Hepatocyte (in vitro differentiated cells): ENCODE measurements at regions not wholly inside any gene's neighbourhood (a gene's known extent, or its start where the extent isn't known, plus 50 kb on each side); places are given as distances from the start of the nearest gene placed in this dataset.
A peak's percentile ranks its signal among the peaks of the same experiment; 100 is the strongest.

Source experiments
- DNase-seq: peaks from one replicate; pipeline ENCODE4 v3.0.0-alpha.2; 2016; ENCODE audit warnings: low spot score
- H2AFZ ChIP-seq: fragments of 200-600 bp; sonication (generic); 2 replicates; pipeline ENCODE4 v1.6.0; 2016; ENCODE audit warnings: antibody characterized with exemption, mild to moderate bottlenecking
- H3K27ac ChIP-seq: fragments of 200-600 bp; sonication (generic); 2 replicates; pipeline ENCODE4 v1.5.1; 2016; ENCODE audit warnings: mild to moderate bottlenecking
- H3K27me3 ChIP-seq: fragments of 200-600 bp; sonication (generic); 2 replicates; pipeline ENCODE4 v1.6.1; 2016
- H3K36me3 ChIP-seq: fragments of 200-600 bp; sonication (generic); replicated peaks from 2 replicates; pipeline ENCODE4 v1.5.1; 2016; ENCODE audit warnings: low read depth; ENCODE audit not compliant: insufficient read depth
- H3K4me1 ChIP-seq: fragments of 200-600 bp; sonication (generic); 2 replicates; pipeline ENCODE4 v1.5.1; 2016; ENCODE audit warnings: mild to moderate bottlenecking, moderate library complexity; ENCODE audit not compliant: insufficient read depth
- H3K4me2 ChIP-seq: fragments of 200-600 bp; sonication (generic); 2 replicates; pipeline ENCODE4 v1.6.0; 2016
- H3K4me3 ChIP-seq: fragments of 200-600 bp; sonication (generic); 2 replicates; pipeline ENCODE4 v1.5.1; 2016; ENCODE audit warnings: mild to moderate bottlenecking
- H3K79me2 ChIP-seq: fragments of 200-600 bp; sonication (generic); 2 replicates; pipeline ENCODE4 v1.6.0; 2017; ENCODE audit warnings: mild to moderate bottlenecking
- H3K9me2 ChIP-seq: fragments of 200-600 bp; sonication (generic); replicated peaks from 2 replicates; pipeline ENCODE4 v1.6.0; 2017; ENCODE audit warnings: mild to moderate bottlenecking; ENCODE audit not compliant: insufficient read depth
- H3K9me3 ChIP-seq: fragments of 200-600 bp; sonication (generic); 2 replicates; pipeline ENCODE4 v1.5.1; 2016; ENCODE audit warnings: low read depth, mild to moderate bottlenecking
- H4K20me1 ChIP-seq: fragments of 200-600 bp; sonication (generic); 2 replicates; pipeline ENCODE4 v1.6.0; 2016; ENCODE audit warnings: mild to moderate bottlenecking; ENCODE audit not compliant: insufficient read depth, poor library complexity, severe bottlenecking
- CTCF ChIP-seq: fragments of 200-600 bp; sonication (generic); IDR thresholded peaks from 2 replicates; pipeline ENCODE4 v1.5.1; 2016; ENCODE audit warnings: antibody characterized with exemption, mild to moderate bottlenecking; ENCODE audit not compliant: poor library complexity
- EZH2 ChIP-seq: fragments of 200-600 bp; sonication (generic); IDR thresholded peaks from 2 replicates; pipeline ENCODE4 v1.6.1; 2016; ENCODE audit warnings: antibody characterized with exemption, mild to moderate bottlenecking, borderline replicate concordance
- EZH2phosphoT487 ChIP-seq: fragments of 200-600 bp; sonication (generic); IDR thresholded peaks from one replicate; pipeline ENCODE4 v1.6.1; 2018; ENCODE audit warnings: antibody characterized with exemption, mild to moderate bottlenecking, low read depth, moderate library complexity; ENCODE audit not compliant: unreplicated experiment, severe bottlenecking
- WGBS: methylation state at CpG from one replicate; pipeline ENCODE4 v1.1.6; 2016; ENCODE audit warnings: low lambda C conversion rate; ENCODE audit errors: missing lambda C conversion rate; 5-methylcytosine and 5-hydroxymethylcytosine counted together

- no peaks in the 10 kb centered on the region for H3K36me3 ChIP-seq
- H4K20me1 ChIP-seq = no peaks in the 10 kb centered on the region
- H2AFZ ChIP-seq = no peak overlapping the region
- H3K27me3 ChIP-seq = no peaks in the 10 kb centered on the region
- no peaks in the 10 kb centered on the region for H3K9me2 ChIP-seq
- H3K4me2 ChIP-seq = no peak overlapping the region
- peaks cover 1% of the 10 kb centered on the region for H3K4me1 ChIP-seq
- TF ChIP-seq CTCF (no peak), EZH2phosphoT487 (no peak), EZH2 (no peak)
- H3K27ac ChIP-seq = no peak overlapping the region
- H3K79me2 ChIP-seq = no peaks in the 10 kb centered on the region
- H3K4me3 ChIP-seq = no peak overlapping the region
- DNase-seq = no peak
- H3K9me3 ChIP-seq = no peaks in the 10 kb centered on the region
These were observed 270.6 kb upstream of the BMP2 start for GRCh38 chr20:6496874-6497273.

GRCh38 chr20:6495907-6496306 lies 271.6 kb upstream of the BMP2 start:
- H3K4me3 ChIP-seq = no peak overlapping the region
- 58% methylated on average over 1 of the region's 1 CpG for WGBS
- H2AFZ ChIP-seq = no peak overlapping the region
- H3K9me2 ChIP-seq = no peaks in the 10 kb centered on the region
- no peak overlapping the region for H3K4me2 ChIP-seq
- H3K27ac ChIP-seq = peak overlapping the region; percentile 64
- peaks cover 10% of the 10 kb centered on the region for H3K4me1 ChIP-seq
- H3K9me3 ChIP-seq = no peaks in the 10 kb centered on the region
- H4K20me1 ChIP-seq = no peaks in the 10 kb centered on the region
- no peaks in the 10 kb centered on the region for H3K79me2 ChIP-seq
- no peak for DNase-seq
- H3K27me3 ChIP-seq = no peaks in the 10 kb centered on the region
- no peaks in the 10 kb centered on the region for H3K36me3 ChIP-seq
- TF ChIP-seq CTCF = no peak
- no peak for TF ChIP-seq EZH2
- TF ChIP-seq EZH2phosphoT487 = no peak

- peak overlapping the region; percentile 18 for H3K4me2 ChIP-seq
- H3K4me3 ChIP-seq = no peak overlapping the region
- no peak overlapping the region for H2AFZ ChIP-seq
- H3K27me3 ChIP-seq = no peaks in the 10 kb centered on the region
- H3K9me2 ChIP-seq = no peaks in the 10 kb centered on the region
- peak overlapping the region; percentile 81 for H3K27ac ChIP-seq
- TF ChIP-seq EZH2 (no peak), EZH2phosphoT487 (no peak), CTCF (no peak)
- peak; percentile 78 for DNase-seq
- no peaks in the 10 kb centered on the region for H4K20me1 ChIP-seq
- H3K9me3 ChIP-seq = no peaks in the 10 kb centered on the region
- peaks cover 27% of the 10 kb centered on the region for H3K4me1 ChIP-seq
- WGBS = 52% methylated on average over 8 of the region's 8 CpGs
- H3K36me3 ChIP-seq = no peaks in the 10 kb centered on the region
- H3K79me2 ChIP-seq = no peaks in the 10 kb centered on the region
These were observed 275.0 kb upstream of the BMP2 start for GRCh38 chr20:6492271-6493055.

- Histone ChIP-seq H3K9me2 (no peaks in the 10 kb centered on the region), H3K36me3 (no peaks in the 10 kb centered on the region), H3K79me2 (no peaks in the 10 kb centered on the region), H2AFZ (no peak overlapping the region), H3K27ac (peak overlapping the region; percentile 83), H3K4me1 (peaks cover 27% of the 10 kb centered on the region), H3K9me3 (no peaks in the 10 kb centered on the region), H4K20me1 (no peaks in the 10 kb centered on the region), H3K4me3 (no peak overlapping the region), H3K4me2 (peak overlapping the region; percentile 15), H3K27me3 (no peaks in the 10 kb centered on the region)
- DNase-seq = peak; percentile 67
- TF ChIP-seq EZH2phosphoT487 = no peak
- TF ChIP-seq CTCF = no peak
- TF ChIP-seq EZH2 = no peak
- 60% methylated on average over 3 of the region's 3 CpGs for WGBS
These were observed 276.6 kb upstream of the BMP2 start for GRCh38 chr20:6490849-6491248.
